HG03064 (cell line): ENCODE measurements at regions not wholly inside any gene's neighbourhood (a gene's known extent, or its start where the extent isn't known, plus 50 kb on each side); places are given as distances from the start of the nearest gene placed in this dataset.

Experiments
- ATAC-seq: cut with Tn5 transposase; IDR thresholded peaks from one replicate; pipeline ENCODE4 v1.9.1; 2021; ENCODE audit warnings: low read depth; ENCODE audit not compliant: unreplicated experiment

DNA sequence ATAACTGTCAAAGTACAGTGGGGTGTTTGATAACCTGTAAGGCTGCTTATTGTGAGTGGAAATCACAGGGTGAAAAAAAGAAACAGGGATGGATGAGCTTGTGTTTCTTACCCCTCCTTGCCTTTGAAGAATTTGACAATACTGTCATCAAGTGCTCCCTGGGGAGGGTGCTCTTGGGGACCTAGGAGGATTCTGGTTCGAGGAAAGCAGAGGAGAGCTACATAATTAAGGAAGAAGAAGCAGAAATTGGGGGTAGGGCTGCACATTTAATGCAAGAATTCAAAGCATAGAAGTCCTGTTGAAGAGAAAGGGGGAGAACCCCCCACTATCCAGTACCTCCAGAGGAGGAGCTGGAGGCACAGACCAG, 208.1 kb upstream of the PHYHIPL start:
- ATAC-seq = no peak

DNA sequence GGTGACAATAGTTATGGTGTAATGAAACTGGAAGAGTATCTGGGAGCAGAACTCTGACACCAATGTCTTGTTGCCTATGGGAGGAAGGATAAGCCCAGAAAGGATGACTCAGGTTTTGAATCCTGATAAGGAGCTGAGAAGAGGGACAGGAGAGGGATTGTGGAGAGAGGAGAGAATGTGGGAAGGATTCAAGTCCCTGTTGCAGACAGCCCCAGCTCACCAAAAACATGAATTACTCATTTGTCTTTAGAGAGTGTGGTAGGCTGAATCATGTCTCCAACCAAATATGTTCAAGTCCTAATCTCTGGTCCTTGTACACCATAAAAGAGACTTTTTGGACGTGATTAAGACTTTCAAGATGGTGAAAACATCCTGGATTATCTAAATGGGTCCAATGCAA, 206.9 kb upstream of the PHYHIPL start:
- no peak for ATAC-seq

DNA sequence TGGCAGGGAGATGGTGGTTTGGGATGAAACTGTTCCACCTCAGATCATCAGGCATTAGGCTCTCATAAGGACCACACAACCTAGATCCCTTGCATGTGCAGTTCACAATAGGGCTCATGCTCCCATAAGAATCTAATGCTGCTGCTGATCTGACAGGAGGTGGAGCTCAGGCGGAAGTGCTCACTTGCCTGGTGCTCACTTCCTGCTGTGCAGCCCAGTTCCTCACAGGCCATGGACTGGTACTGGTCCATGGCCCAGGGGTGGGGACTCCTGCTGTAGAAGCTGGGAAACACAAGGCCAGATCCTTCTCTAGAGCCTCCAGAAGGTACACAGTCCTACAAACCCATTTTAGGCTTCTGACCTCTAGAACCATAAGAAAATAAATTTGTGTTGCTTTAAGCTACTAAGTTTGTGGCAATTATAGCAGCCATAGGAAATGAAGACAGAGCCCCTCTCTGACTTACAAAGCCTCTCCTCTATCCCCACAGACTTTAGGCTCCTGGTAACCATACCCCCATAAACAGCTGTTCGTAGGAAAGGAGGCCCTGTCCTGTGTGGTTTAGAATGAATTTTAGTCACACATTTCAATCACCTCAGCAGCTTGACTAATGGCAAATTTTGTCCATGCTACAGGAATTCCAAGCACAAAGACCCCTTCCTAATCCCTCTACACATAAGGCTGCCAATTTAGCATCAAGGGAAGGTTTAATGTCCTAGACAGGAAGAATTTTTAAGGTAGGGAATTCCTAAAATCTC, 206.1 kb upstream of the PHYHIPL start:
- no peak for ATAC-seq

DNA sequence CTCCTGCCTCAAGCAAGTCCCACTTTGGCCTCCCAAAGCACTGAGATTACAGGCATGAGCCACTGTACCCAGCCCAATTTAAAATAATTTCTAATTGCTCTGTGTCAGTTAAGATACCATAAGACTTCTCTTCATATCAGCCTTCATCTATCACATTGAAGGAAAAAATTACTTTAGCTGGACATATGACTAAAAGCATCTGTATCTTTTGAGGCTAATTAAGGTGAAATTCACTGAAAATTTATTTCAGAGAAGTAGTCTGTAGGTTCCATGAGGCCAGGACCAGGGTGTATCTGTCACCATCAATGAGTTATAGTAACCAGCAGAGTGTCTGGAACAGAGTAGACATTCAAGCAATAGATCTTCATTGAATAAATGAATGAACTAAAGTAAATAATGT, 205.2 kb upstream of the PHYHIPL start:
- no peak for ATAC-seq

DNA sequence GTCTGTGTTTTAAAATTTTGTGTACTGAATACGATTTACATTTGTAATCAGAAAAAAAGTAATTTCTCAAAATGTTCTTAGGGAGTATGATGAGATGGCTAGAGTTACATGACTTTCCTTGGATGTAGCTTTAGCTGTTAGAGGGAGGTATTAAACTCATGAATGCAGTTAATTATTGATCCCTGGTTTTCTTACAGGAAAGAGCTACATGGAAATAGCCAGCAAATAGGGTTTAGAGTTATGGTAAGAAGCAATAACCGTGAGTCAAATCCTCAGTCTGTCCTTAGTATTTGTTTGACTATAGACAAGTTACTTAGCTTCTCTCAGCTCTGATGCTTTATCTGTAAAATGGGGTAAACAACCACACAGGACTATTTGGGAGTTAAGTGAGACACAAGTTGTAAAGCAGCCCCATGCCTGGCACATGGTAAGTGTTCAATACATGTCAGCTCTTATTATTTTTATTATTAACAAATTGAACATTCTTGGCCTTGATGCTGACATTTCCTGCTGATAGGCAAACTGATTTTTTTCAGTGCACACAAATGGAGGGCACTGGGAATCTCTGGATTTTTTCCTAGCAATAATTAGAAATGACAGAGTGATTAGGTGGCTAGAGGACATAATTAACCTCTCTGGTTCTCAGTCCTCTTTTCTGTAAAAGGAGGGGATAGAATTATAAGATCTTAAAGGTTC, 204.5 kb upstream of the PHYHIPL start:
- ATAC-seq = no peak

DNA sequence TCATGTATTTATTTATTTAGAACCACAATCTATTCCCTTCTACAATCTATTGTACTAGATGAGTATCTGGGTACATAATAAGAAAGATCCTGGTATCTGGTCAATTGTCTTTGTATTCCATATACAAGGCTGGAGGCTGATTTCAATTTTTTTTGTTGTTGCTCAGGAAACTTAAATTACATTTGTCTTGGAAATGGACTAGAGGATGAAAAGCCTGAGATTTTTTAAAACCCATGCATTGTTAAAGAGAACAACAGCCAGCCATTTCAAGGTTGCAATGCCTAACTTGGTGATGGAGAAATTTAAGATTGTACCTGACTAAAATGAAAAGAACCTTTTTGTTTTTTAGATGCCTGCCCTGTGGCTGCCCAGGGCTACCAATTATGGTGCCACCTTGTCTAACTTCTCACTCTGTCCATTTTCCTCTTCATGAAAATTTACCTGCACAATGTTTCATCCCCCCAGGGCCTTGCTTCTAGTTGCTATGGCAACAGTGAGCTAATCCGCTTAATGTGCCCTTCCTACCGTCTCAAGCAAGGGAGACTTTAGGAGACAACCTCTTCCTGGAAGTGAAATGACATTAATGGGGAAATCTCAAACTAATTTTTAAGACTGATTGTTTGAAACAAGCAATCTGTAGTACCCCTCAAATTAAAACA, 203.7 kb upstream of the PHYHIPL start:
- ATAC-seq = no peak

DNA sequence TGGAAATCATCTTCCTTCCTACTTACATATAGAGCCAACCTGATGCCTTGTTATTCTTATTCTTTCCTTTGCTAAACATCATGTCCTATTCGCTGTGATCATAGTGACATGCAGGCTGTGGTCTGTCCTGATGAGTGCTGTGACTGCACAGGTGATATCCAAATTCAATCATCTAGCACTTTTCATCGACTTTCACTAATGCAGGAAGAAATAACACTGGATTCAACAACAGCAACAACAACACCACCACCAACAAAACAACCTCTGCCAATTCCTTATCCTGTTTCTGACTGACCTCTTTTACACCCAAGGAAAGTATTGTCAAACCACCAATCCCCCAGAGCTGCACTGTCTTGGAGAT, 203.2 kb upstream of the PHYHIPL start:
- no peak for ATAC-seq

DNA sequence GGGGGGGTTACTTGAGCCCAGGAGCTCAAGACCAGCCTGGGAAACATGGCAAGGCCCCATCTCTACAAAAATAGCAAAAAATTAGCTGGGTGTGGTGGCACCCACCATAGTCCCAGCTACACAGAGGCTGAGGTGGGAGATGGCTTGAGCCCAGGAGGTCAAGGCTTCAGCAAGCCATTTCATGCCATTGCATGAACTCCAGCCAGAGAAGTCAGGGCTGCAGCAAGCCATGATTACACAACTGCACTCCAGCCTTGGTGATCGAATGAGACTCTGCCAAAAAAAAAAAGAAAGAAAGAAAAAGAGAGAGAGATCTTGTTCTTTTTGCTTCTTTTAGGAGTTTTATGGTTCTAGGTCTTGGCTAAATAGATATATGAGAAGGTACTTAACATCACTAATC, 200.2 kb upstream of the PHYHIPL start:
- ATAC-seq = no peak

DNA sequence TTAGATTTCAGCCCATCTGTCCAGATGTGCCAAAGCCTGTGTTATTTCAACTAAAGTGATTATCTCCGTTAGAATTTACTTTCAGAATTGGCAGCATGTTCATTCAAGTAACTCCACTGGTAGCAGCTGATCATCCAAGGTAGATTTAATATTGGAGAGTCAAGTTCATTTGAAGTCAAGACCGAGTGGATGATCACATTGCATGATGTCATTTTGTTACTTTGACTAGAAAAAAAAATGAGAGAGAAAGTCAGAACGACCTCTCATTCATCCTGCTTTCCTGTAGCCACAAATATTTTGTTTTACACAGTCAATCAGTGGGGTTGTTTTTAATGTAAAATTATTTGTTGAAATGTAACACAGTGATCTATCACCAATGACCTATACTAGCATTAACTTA, 196.7 kb upstream of the PHYHIPL start:
- no peak for ATAC-seq

DNA sequence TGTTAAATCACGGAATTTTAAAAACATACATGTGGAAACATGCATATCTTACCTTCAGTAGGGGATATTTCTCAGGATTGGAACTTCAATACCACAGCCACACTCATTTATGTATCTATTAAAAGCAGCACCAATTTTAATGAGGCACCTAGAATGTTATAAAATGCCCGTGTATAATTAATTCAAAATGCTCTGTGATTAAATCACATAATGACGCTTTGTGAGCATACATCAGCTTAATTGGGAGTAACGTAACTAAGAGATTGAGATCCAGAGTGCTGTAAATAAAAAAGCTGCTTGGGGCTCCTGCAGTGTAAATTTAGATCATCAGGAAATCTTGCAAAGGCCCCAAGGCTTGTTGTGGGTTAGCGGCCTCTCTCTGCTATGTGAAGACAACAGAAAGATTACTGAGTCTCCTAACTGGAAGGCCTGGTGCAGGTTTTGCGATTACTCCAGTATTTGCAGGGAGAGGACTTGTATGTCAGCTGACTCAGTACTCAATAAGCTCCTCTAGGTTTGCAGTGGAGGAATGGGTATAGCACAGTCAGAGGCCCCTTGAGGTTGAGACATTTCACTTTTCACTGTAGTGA, 195.5 kb upstream of the PHYHIPL start:
- no peak for ATAC-seq

DNA sequence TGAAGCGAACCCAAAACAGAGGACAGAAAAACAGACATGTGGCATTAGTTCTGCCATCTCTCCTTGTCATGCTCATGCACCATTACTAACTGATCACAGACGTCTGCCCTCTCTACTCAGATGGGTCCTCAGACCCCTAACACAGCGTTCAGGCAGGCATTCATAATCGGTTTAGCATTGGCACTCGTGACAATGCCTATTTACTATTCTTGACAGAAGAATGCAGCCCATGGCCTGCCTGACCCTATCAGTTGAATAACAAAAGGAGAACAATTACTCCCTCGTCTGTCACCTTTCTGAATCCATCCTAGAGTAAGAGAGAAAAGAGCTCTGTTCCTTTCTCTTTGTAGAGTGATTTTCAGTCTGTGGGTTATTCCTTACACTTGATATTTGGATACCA, 194.6 kb upstream of the PHYHIPL start:
- ATAC-seq = no peak

DNA sequence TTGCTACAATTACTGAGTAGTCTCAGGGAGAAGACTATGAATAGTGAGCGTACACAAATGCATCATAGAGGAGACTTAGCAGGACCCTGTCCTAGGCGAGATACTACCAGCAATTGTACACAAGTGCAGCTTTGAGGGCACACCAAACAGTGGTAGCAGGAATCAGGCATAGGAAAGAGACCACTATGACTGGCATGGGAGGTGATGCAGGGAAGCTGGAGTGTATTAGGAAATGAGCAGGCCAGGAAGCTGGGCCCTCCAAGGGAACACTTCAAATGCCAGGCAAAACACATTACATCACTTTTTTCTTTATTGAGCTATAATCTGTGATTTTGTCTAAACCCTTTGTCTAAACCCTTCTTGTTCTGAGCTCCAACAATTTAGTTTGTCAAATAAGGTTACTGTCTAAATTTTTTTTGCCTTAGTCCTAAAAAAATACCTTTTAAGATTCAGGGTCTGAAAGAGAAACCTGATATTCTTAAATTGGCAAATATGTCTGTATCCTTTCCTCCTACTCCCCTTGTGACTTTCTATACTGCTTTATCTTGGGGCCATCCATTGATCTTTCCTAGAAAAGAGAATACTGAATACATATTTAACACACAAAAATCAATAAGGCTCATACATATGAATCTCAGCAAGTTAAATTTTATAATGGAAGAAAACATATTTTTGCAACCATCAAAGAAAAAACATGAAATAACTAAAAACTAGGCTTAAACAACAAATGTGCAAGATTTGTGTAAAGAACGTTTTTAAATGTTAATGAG, 193.8 kb upstream of the PHYHIPL start:
- no peak for ATAC-seq

DNA sequence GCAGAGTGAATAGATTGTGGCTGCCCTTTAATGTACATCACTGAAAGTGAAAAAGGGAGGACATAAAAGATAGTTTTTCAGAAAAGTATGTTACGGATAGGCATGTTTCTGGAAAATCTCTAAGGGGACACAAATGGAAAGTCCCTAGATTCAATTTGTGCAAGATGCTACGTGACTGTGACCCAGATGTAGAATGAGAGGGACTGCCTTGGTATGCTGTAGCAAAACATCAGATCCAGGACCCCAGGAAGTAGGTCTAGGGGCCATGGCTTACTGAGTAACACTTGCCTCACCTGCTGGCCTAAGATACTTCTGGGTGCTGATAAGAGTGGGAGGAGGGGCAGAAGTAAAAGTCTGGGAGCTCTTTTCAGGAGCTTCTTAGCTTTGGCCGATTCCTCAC, 191.2 kb upstream of the PHYHIPL start:
- no peak for ATAC-seq

DNA sequence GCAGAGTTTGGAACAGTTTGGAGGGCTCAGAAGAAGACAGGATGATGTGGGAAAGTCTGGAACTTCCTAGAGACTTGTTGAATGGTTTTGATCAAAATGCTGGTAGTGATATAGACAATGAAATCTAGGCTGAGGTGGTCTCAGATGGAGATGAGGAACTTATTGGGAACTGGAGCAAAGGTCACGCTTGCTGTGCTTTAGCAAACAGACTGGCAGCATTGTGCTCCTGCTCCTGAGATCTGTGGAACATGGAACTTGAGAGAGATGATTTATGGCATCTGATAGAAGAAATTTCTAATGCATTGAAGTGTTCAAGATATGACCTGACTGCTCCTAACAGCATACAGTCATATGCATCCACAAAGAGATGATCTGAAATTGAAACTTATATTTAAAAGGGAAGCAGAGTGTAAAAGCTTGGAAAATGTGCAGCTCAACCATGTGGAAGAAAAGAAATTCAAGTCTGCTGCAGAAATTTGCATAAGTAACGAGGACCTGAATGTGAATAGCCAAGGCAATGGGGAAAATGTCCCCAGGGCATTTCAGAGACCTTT, 186.9 kb upstream of the PHYHIPL start:
- ATAC-seq = no peak

DNA sequence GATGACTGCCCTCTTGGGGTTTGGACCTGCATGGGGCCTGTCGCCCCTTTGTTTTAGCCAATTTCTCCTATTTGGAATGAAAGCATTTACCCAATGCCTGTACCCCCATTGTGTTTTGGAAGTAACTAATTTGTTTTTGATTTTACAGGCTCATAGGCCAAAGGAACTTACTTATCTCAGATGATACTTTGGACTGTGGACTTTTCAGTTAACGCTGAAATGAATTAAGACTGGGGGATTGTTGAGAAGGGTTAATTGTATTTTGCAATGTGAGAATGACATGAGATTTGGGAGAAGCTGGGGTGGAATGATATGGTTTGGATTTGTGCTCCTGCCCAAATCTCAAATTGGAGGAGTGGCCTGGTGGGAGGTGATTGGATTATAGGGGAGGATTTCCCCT, 185.8 kb upstream of the PHYHIPL start:
- no peak for ATAC-seq

DNA sequence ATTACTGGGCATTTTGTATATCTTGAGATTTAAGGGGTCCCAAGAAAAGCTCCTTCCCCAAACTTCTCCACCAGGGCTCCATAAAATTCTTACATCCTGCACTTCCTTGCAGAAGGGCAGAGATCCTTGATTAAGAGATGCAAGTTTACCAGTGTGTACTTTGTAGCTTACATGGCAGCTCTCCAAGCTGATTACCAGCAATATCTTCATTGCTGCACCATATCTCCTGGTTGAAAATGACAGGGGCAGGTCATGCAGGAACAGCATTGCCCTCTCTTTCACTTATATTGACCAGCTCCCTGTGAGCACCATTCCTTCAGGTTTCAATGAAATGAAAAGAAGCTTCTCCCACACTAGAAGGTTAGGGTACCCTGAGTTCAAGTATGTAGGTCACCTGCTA, 184.6 kb upstream of the PHYHIPL start:
- no peak for ATAC-seq

DNA sequence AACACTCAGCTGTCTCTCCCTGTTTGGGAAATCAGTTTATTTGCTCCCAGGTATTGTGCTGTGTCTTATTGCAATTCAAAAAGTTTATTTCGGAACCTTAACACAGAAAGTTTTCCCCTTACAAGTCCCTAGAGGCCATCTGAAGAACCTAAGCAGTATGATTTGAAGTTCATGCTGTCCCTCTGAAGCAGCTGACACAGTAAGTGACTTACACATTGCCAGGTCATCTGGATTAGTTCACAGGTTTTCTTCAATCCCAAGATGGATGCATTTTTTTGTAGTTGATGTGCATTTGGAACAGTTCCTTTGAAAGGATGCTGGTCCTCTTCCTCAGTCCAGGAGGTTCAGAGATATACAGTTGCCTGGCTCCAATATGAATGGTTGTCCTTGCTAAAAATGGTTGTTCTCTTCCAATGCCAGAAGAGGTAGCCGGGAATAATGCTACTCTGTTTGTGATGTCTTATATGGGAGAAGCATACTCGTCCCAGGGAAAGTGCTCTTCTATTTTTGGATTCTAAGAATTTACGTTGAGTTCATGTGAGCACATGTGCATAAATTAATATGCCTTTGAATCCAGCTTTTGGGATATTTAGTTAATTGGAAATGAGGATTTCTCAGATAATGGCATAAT, 183.5 kb upstream of the PHYHIPL start:
- ATAC-seq = no peak

DNA sequence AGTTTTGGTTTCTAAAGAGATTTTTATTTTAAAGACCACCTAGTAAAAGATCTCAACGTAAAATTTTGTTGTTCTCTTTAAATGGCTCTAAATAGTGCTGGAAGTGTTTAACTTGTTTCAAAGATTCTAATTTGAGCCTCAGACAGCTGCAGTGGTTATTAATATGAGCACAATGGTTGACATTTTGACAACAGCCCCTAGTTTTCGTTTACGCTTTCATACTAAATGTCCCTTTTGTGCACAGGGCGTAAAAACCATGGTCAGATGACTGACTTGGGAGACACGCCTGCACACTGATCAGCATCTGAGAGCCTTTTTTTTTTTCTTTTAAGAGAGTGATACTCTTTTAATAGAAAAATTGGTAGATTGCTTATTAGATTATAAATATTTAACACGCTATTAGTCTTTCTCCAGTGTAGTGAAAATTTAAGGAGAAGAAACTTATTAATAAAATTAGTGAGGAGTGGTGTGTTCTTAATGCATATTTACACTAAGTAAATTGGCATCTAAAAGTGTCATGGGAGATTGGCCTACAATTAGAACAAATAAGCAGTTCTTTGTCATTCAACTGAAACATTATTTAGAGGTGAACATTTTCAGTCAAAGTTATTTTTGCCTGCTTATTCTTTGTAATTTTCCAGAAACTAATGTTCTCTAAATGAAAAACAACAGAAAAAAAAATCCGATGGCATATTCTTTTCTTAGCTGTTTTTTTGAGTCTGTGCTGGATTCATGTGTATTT, 182.8 kb upstream of the PHYHIPL start:
- no peak for ATAC-seq

DNA sequence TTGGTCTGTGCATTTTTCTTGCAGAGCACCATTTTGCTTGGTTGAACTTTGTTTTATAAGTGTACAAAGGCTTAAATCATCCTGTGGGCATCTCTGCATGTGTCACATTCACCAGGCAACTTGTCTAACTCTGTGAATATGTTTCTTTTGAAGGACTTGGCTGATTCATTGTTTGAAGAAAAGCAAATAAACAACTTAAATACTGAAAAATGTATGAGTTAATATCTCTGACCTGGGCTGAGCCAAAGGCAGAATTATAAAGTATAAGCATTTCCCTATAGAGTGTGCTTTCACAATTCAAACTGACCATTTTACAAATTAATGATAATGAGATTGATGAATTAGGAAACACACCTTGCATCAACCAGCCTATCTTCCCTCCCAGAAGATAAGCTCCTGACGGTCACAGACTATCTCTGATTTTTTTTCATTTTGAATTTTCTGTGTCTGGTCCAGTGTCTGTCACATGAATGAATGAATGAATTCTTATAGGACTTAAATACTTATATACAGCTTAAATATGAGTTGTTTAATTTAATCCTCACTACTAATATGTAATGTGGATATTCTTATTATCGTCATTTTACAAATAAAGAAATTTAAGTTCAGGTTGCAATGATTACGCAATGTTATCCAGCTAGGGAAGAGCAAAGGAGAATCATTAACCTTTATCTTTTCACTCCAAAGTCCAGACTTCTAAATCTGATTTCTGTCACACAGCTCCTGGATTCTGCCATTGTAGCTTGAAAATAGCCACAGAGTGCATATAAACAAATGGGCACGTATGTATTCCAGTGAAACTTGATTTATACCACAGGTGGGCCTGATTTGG, 182.0 kb upstream of the PHYHIPL start:
- no peak for ATAC-seq
